NCI-H1417 (cell line): ENCODE measurements at regions not wholly inside any gene's neighbourhood (a gene's known extent, or its start where the extent isn't known, plus 50 kb on each side); places are given as distances from the start of the nearest gene placed in this dataset.
"Not testable (repeated sequence)": the region's sequence is repeated elsewhere in the genome, so short reads cannot be mapped to it uniquely, and the experiment has no call there.

Source experiments
- DNase-seq, 3 experiments: peaks; one replicate each; lab custom pipeline; 2025; lab: John Stamatoyannopoulos, UW

- DNase-seq, result no peak
Observed at GRCh38 chr2:235399895-235400294, 93.9 kb upstream of the AGAP1 start.

DNA sequence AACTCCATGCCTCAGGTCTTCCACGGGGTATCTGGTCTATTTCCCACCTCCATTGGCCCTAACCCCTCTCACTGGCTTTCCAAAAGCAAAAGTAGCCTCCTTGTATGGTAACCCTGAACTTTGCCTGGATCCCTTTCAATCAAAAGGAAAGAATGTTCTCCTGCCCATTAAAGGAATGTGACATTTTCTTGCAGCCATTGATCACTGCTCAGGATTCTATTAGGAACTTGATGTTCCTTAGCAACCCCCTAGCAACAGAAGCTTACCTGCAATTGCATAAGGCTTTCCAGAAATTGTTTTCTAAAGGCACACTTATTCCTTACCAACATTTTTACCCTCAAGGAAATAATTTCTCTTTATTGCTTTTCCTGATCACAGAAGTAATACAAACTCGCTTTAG, 91.4 kb upstream of the AGAP1 start:
- DNase-seq, result no peak

- DNase-seq, result no peak
Observed at GRCh38 chr2:235405612-235406361, 88.1 kb upstream of the AGAP1 start.

- no peak for DNase-seq
Observed at GRCh38 chr2:235406430-235406829, 87.4 kb upstream of the AGAP1 start.

GRCh38 chr2:235411905-235412485, 81.8 kb upstream of the AGAP1 start:
- no peak for DNase-seq

DNA sequence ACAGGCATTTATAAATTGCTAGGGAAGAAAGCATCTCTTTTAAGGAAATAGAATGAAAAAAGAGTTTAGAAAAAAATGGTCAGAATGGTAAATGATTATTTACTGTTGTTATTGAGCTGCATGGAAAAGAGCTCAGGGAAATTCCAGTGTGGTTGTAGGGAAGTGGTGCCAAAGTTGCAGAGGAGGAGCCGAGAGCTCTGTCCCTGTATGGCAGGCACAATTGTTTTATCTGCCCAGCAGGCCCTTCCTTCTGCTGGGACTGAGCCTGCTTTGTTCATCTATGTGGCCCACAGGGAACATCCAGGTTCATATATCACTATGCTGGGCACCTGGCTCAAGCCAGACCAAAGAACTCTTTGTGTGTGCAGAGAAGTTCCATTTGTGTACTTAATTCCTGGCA, 80.8 kb upstream of the AGAP1 start:
- DNase-seq, result no peak

DNA sequence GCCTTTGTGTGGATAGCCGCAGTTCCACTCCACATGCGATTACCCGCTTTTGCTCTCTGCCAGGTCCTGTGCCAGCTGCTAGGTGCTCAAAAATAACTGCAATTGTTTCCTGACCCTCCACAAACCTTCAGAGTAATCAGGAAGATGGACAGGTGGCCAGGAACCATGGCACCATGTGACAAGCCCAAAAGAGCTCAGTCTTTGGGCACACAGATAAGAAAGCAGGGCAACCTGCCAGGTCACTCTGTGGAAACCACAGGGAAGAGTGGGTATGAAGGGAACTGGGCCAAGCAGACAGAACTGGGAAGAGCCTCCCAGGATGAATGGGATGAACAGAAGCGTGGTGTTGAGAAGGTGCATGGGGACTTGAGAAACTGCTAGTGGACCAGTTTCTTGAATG, 79.4 kb upstream of the AGAP1 start:
- DNase-seq, result peak in 2 of 3 experiments; percentile 24 to 65

GRCh38 chr2:235416858-235417499, 76.9 kb upstream of the AGAP1 start:
- DNase-seq, result peak in 1 of 3 experiments; percentile 14

DNA sequence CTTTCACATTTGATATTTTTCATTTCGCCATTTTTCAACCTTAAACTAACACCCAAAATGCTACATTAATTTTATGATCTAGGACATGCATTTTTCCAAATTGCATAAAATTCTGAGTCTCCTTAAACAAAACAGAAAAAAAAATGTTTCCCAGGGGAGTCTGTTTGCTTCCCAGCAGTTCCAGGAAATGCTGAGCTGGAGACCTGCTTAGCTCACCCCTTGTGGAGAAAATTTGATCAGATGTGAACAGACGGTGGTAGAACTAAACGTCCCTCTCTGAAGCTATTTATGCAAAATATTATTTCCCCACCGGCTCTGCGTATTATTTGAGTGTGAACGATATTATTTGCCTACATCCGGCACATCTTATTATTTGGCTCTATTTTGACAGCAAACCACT, 74.9 kb upstream of the AGAP1 start:
- no peak for DNase-seq

DNA sequence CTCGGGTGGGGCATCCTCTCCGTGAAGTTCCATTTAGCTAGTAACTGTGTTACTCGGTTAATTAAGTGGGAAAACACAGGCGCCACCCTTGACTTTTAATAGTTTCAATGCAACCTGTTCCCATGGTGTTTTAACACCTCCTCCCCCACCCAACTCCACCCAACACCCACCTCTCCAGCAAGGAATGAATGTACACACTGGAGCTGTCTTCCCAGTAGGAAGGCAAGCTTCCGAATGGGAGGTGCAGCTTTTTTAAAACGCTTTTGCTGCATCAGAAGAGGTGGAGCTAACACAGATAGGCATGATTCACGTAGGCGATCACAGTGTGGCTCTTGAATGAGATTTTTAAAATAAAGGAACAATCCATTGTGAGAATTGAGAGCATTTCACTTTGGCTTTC, 73.8 kb upstream of the AGAP1 start:
- no peak for DNase-seq

DNA sequence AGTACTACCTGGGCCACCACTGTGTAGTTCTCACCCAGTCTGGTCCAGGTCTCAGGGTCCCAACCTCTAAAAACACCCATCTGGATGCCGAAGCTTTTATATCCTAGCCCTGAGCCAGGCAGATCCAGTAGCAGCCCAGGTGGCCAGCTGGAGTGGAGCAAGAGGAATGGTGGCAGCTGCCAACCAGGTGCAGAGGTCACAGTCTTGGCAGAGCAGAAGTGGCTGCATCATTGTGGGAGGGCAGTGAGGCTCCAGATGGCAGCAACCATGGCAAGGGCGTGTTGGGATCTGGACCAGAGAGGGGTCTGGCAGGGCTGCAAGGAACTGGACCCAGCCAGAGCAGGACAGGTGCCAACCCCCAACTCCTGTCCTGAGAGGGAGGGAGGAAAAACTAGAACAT, 72.2 kb upstream of the AGAP1 start:
- no peak for DNase-seq

DNA sequence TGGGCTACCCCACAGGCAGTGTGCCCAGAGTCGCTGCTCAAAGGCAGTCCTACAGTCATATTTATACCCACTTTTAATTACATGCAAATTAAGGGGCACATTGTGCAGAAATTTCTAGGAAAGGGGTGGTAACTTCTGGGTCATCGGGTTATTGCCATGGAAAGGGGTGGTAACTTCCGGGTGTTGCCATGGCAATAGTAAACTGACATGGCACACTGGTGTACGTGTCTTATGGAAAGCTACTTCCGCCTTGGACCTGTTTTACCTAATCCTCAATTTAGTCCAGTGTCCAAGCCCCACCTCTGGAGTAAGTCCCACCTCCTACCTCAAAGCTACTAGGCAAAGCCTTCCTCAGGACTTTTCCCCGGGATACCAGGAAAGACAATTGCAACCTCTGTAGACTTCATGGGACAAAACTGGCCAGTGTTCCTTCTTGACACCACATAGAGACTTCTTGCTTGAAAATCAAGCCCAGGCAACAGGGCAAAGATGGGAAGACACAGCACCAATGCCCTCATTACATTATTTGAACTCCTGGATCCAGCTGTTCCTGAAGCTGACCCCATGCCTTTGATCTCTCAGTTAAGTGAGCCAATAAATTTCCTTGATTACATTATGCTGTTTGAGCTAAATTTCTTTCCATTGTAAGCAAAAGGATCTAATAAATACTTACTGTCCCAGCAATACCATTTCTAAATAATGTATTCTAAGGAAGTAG, 63.3 kb upstream of the AGAP1 start:
- DNase-seq, result no peak

- DNase-seq, result no peak
Observed at GRCh38 chr2:235432741-235433520, 60.9 kb upstream of the AGAP1 start.

DNA sequence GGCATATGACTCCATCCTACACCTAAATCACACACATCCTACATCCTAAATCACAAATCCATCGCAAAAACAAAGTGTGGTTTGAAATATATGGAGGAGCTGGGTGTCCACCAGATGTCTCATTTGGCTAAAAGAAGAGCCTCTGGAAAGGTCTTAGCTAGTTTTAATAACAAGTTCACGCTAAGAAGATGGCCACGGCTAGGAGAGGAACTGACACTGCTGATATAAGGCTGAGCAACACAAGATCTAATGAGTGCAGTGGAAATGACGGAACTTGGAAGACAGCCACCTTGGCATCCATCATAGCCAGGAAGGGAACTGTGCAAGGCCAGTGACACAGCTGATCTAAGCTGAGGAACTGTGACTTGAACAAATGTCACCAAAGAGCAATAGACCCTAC, 60.0 kb upstream of the AGAP1 start:
- no peak for DNase-seq

GRCh38 chr2:235439959-235440662, 53.7 kb upstream of the AGAP1 start:
- DNase-seq, result no peak

DNA sequence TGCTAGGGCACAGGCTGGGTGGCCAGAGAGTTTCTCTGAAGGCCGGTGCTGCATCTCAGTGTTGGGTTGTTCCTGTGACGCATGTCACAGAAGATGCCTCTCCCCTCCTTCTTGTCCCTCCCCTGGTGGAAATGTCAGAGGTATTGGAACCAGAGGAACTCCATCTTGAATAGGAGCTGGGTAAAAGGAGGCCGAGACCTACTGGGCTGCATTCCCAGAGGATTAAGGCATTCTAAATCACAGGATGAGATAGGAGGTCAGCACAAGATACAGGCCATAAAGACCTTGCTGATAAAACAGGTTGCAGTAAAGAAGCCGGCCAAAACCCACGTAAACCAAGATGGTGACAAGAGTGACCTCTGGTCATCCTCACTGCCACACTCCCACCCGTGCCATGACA, 50.3 kb upstream of the AGAP1 start:
- DNase-seq, result not testable (repeated sequence)
